Activated CD8-positive, alpha-beta memory T cell treated with anti-CD3 and anti-CD28 coated beads, Interleukin-2, amount 50 U/mL, for 1 hour (primary cell): ENCODE measurements at regions not wholly inside any gene's neighbourhood (a gene's known extent, or its start where the extent isn't known, plus 50 kb on each side); places are given as distances from the start of the nearest gene placed in this dataset.

Experiments
- DNase-seq: peaks from one replicate; pipeline ENCODE4 v3.0.0-alpha.2; 2020; ENCODE audit errors: extremely low read depth

GRCh38 chr16:82499302-82499701 is 127.5 kb upstream of the CDH13 start:
- DNase-seq = no peak

GRCh38 chr16:82497139-82497538 is 129.6 kb upstream of the CDH13 start:
- no peak for DNase-seq

- no peak for DNase-seq
Observed at GRCh38 chr16:82488460-82488859, 138.3 kb upstream of the CDH13 start.

- DNase-seq = no peak
Observed at GRCh38 chr16:82481455-82481854, 145.3 kb upstream of the CDH13 start.

GRCh38 chr16:82476786-82477185 is 150.0 kb upstream of the CDH13 start:
- DNase-seq = no peak

- no peak for DNase-seq
Observed at GRCh38 chr16:82470620-82471152, 156.1 kb upstream of the CDH13 start.

GRCh38 chr16:82470016-82470415 is 156.8 kb upstream of the CDH13 start:
- DNase-seq = no peak

GRCh38 chr16:82464187-82464586 is 162.6 kb upstream of the CDH13 start:
- DNase-seq = no peak

- DNase-seq = no peak
Observed at GRCh38 chr16:82460766-82461165, 166.0 kb upstream of the CDH13 start.

GRCh38 chr16:82459580-82460256 is 167.1 kb upstream of the CDH13 start:
- DNase-seq = no peak

- DNase-seq = no peak
Observed at GRCh38 chr16:82456683-82457082, 170.1 kb upstream of the CDH13 start.

- no peak for DNase-seq
Observed at GRCh38 chr16:82454566-82454965, 172.2 kb upstream of the CDH13 start.

- DNase-seq = no peak
Observed at GRCh38 chr16:82454152-82454551, 172.6 kb upstream of the CDH13 start.

- DNase-seq = no peak
Observed at GRCh38 chr16:82452004-82452756, 174.6 kb upstream of the CDH13 start.

- DNase-seq = no peak
Observed at GRCh38 chr16:82451449-82451848, 175.3 kb upstream of the CDH13 start.

GRCh38 chr16:82440336-82440735 is 186.4 kb upstream of the CDH13 start:
- DNase-seq = no peak

- DNase-seq = no peak
Observed at GRCh38 chr16:82439678-82440293, 187.0 kb upstream of the CDH13 start.

GRCh38 chr16:82433042-82433441 is 193.7 kb upstream of the CDH13 start:
- no peak for DNase-seq

GRCh38 chr16:82432261-82432660 is 194.5 kb upstream of the CDH13 start:
- no peak for DNase-seq

GRCh38 chr16:82425661-82426060 is 201.1 kb upstream of the CDH13 start:
- no peak for DNase-seq

GRCh38 chr16:82421851-82422250 is 204.9 kb upstream of the CDH13 start:
- DNase-seq = no peak

GRCh38 chr16:82419332-82419731 is 207.4 kb upstream of the CDH13 start:
- DNase-seq = no peak

GRCh38 chr16:82414476-82414875 is 212.3 kb upstream of the CDH13 start:
- no peak for DNase-seq
